Fibroblast of skin of scalp (primary cell): ENCODE measurements at regions not wholly inside any gene's neighbourhood (a gene's known extent, or its start where the extent isn't known, plus 50 kb on each side); places are given as distances from the start of the nearest gene placed in this dataset.
A peak's percentile ranks its signal among the peaks of the same experiment; 100 is the strongest.
"Not testable (repeated sequence)": the region's sequence is repeated elsewhere in the genome, so short reads cannot be mapped to it uniquely, and the experiment has no call there.

ENCODE experiments used
- DNase-seq: peaks from one replicate; pipeline ENCODE4 v3.0.0-alpha.2; 2013

DNA sequence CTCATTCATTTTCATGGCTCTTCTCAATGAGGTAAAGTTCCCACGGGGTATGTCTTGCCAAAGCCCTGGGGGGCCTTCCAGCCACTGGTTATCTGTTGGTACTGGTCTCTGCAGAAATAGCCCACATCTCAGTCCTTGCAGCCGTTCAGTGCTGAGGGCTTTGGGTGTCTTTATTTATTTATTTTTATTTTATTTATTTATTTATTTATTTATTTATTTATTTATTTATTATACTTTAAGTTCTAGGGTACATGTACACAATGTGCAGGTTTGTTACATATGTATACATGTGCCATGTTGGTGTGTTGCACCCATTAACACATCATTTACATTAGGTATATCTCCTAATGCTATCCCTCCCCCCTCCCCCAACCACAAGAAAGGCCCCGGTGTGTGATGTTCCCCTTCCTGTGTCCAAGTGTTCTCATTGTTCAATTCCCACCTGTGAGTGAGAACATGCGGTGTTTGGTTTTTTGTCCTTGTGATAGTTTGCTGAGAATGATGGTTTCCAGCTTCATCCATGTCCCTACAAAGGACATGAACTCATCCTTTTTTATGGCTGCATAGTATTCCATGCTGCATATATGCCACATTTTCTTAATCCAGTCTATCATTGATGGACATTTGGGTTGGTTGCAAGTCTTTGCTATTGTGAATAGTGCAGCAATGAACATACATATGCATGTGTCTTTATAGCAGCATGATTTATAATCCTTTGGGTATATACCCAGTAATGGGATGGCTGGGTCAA lies 308.1 kb upstream of the B3GAT1 start:
- DNase-seq, result not testable (repeated sequence)

DNA sequence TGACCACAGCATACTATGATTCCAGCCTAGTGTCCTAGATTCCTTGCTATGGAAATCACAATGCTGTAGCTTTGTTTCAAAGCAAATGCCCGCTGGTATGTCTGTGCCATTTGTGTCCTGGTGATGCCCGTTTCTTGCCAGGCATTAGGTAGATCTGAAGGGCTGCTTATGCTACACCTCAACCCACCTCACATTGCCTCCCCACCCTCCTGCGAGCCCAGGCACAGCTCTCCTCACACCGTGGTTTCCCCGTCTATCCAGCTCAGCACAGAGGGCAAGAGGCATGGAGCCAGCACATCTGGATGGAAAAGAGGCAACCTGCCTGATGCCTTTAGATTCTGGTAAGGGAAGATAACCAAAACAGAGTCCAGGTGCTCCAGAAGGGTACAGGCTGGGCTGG lies 307.4 kb upstream of the B3GAT1 start:
- no peak for DNase-seq

DNA sequence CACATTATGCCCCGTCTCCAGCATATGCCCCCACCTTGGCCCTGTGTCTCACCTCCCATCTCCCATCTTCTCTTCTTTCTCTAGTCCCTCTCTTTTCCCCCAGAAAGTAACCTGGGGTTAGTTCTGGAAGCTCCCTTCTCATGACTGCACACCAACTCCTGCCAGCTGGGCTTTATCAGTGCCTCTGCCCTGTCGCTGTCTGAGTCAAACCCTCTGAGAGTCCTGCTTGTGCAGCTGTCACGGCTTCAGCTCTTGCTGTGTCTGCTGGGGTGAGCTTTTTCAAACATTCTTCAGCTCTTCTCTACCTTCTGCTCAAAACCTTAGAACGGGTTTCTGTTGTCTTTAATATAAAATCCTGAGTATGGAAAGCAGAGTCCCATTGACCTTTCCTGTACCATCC lies 304.5 kb upstream of the B3GAT1 start:
- DNase-seq, result no peak

DNA sequence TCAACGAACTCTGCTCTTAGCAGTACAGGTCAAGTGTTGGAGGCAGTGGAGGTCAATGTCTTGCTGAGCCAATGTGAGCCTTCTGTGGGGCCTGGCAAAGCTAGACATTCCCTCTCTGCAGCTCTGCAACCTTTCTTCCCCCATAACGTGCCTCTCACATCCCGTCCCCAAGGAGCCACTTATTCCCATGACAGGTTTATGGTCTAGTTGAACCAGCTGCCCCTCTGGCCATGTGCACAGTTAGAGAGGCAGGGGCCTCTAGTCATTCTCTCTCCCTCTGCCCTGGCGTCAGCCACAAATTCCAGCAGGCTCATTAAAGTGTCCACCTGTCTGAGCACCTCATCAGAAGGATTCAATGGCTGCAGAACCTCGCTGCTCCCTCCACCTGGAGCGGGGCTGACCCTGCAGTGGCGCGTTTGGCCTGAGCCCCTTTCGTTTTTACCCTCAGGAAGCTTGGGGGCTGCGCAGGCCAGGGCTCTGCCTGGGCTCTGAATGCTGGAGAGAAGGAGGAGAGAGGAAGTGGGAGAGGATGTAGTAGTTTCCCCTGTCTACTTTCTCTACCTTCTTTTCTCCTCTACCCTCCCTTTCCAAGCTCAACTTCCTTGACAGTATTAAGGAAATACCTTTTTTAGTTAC lies 302.1 kb upstream of the B3GAT1 start:
- no peak for DNase-seq

DNA sequence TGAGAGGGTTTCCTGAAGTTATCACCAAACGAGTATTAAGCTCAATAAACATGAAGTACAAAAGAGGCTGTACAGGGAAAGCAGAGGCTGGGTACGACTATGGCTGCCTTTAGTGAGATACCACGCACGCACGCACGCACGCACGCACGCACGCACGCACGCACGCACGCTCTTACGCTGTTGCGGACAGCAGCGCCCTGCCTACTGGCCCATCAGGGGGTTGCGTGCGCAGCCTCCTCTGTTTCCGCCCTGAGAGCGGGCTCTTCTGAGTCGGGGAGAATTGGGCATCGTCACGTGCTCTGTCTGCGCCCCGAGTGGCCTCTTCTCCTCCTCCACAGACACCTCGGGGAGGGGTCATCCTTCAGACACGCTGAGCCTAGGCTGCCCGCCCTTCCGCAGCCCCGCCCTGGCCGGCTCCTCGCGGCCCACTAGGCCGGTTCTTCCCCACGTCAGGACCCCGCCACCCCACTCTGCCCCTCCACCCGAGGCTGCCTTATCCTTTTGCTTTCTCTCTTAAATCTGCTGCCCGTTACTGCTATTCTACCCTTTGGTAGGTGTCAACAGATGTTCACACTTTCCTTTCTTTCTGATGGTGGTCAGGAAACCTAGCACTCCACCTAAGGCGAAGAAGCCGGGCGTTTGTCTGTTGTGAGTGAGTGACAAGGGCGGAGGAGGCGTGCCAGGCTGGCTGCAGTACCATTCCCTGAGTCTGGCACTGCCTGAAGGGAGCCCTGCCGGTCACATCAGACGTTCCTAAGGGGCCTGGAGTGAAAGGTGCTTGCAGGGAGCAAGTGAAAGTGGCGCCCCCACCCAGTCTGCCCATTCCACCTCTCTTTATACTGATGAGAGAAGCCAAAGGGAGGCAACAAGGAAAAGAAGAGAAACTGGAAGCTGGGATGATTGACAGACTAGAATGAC lies 300.4 kb upstream of the B3GAT1 start:
- DNase-seq, result no peak

DNA sequence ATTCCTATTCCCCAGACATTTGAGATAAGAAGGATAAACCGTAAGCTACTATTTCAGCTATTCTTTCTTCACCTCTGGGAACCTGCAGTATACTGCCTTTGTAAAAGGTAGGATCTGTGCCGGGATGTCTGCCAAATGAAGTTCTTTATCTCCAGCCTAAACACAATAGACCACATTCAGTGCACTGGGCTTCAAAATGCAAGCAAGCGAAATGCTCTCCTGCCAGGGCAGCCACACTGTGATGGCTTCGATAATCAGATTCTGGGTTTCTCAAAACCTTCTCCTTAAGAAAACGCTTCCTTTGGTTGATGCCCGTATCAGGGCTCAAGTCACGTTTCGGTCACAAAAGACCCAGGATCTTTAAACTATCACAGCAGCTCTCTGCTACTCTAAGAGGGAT lies 299.5 kb upstream of the B3GAT1 start:
- DNase-seq, result no peak

DNA sequence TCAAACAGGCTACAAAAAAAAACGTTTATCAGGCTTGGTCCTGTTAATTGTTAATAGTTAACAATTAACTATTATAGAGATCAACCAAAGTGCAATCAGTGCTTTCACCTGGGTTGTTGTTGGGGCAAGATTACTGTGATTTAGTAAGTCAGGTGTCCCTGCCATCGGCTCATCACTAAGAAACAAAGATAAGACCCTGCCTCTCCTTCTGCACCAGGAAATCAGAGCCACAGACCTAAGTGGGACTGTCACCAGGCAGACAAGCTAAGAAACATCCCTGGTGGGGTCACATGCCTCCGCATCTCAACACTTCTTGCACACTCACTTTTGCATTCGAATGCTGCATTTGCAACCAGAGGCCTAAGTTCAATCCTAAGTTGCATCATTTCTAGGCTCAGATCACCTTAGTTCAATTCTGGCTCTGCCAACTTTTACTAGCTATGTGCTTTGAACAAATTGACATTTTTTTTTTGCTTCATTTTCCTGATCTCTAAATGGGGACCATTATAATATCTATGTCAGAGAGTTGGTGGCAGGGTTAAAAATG lies 298.9 kb upstream of the B3GAT1 start:
- no peak for DNase-seq

DNA sequence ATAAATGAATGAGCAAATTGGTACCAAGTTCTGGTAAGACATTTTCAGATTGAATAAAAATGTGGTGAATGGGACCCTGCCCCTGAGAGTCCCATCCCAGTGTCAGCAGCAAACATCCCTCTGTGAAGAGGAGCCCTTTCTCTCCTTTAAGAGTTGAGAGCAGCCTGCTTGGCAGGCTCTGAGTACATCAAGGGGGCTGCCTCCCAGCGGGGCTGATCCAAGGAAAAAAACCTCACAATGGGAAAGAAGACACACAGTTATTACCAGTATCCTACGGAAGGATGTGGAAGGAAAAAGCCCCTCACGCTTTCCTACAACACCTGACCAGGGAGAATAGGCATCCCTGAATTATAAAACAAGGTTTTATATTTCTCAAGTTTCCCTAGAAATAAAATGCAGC lies 293.8 kb upstream of the B3GAT1 start:
- DNase-seq, result no peak

DNA sequence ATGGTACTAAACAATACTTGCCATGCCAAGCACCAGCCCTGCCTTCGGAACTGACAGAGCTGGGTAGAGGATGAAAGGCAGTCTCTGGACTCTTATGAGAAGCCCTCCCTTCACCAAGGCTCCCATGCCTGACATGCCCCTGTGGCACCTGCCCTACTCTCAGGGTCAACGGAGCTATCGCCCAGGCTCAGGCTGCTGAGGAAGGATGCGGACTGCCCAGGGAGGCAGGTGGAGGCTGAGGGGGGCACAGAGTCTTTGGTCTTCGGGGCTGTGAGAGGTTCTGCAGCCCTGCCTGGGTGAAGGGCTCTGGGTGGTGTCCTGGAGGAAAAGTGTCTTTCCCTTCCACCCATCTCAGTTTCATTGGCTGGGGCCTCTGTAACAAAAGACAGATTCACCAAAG lies 290.8 kb upstream of the B3GAT1 start:
- DNase-seq, result no peak

DNA sequence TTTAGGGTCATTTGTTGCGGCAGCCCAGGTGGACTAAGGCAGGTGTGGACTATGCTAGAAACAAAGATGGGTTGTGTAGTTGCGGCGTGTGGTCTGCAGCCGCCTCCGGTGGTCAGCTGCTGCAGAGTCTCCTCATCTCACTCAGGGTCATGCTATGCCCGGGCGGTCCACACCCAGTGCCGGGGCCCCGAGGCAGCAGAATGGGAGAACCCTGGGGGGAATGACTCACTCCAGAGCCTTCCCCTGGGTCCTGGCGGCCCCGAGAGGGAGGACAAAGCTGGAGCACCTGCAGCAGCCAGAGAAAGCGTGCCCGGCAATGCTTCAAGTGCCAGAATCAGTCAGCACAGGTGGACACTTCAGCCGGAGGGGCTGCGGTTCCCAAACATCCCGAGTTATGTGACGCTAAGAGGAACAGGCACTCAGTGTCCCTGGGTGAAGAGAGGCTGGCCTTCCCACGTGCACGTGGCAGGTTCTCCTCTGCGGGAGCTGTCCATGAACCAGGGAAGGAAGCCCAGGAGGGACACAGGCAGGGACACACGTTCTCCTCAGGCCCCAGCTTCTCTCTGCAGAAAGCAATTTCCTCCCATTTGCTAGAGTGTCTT lies 289.6 kb upstream of the B3GAT1 start:
- DNase-seq, result no peak

DNA sequence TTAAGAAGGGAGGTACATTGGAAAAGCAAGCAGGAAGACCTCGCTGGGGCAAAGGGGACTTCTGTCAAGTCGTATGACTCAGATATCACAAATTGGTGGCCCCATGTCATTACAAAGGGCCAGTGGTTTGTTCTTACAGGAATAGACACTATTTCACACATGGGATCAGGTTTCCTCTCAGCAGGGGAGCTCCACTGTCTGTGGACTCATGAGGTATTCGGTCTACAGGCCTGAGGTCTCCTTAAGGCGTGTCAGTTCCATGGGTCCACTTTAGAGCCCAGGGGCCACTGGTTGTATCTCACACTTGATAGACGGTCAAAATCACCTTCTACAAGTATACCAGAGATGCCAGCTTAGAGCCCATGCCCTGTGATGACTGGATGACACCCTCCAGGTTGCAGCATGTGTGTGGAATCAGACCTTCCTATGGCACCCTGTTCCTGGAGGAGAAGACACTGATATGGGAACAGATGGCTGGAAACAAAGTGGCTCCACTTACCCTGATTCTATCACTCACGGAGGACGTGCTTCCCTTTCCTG lies 288.1 kb upstream of the B3GAT1 start:
- DNase-seq, result no peak

DNA sequence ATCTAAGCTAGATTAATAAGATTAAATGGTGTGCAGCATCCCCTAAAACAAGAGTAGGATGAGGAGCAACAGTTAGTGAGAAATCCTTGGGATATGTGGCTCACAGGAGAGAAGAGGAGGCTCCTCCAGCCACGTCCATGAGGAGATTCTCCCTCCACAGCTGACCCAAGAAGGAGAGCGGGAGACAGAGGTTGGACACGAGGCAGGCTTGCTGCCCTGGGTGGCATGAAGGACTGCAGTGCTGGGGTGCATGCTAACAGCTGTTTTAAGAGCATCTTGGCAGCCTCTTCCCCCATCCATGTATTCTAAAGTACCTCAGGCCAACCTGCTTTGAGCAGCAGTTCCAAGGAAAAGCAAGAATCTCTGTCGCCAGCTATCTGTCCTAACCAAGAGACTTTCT lies 284.4 kb upstream of the B3GAT1 start:
- DNase-seq, result no peak

DNA sequence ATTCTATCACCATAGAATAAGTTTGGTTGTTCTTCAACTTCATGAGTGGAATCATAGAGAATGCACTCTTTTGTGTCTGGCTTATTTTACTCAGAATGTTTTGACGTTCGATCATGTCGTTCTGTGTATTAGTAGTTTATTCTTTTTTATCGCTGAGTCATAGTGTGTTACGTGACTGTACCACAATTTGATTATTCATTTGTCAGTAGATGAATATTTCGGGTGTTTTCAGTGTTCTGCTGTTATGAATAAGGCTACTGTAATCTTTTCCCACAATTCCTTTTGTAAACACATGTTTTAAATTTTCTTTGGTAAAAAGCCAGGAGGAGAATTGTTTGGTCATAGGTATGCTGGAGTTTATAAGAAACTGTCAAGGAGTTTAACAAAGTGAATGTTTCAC lies 279.9 kb upstream of the B3GAT1 start:
- DNase-seq, result peak; percentile 42

DNA sequence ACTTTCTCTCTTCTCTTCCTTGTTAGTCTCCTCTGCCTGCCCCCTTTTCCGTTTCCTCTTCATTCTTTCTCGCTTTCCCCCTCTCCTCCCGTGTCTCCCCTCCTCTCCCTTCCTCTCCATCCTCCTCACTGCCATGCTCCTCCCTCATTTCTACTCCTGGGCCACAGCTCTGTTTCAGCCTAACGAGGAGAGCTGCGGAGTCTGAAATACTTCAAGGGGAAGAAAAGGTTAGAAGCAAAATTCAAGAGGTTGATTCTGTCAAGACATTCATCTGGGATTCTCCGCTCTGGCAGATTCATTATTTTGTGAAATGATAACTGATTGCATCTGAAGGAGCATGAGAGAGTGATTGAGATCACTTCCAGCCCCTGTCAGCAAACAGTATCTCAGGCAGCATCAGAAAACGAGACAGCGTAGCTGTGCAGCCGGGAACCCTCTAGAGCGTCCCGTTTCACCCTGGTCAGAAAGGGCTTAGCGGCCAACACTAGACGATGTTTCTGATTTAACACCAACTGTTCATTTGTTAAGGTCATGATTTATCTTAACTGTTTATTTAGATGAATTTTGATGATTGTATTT lies 279.3 kb upstream of the B3GAT1 start:
- no peak for DNase-seq

DNA sequence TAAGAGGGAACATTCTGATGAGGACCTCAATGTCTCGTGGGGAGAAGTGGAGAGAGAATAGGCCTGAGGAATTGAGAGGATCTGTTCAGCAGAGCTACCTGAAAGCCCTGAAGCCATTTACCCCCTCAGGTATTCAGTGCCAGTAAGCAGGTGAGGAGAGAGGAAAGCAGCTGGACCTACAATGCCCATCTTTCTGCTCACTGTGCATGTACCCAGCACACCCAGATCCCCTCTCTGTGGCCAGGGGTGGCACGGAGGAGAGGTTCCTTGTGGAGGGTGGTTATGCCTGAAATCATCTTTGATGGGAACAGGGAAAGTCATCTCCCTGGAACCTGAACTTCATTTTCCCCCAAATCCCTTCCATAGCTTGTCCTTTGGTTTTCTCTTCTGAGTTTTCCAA lies 277.8 kb upstream of the B3GAT1 start:
- DNase-seq, result no peak

DNA sequence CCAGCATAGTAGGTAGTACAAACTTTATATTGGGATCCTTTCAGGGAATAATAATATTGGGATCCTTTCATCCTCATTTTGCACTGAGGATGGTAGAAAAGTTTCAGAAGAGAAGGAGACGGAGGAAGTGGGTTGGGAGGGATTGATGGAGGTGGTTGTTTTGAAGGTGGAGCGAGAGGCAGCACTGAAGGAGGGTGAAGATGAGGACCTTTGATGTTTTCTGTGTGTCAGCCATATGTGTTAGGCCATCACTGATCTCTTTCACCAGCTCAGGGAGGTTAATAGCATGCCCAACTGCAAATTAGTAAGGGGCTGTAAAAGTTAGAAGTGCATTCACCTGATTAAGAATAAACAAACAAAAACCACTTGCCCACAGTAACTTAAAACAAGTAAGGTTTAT lies 275.5 kb upstream of the B3GAT1 start:
- no peak for DNase-seq

DNA sequence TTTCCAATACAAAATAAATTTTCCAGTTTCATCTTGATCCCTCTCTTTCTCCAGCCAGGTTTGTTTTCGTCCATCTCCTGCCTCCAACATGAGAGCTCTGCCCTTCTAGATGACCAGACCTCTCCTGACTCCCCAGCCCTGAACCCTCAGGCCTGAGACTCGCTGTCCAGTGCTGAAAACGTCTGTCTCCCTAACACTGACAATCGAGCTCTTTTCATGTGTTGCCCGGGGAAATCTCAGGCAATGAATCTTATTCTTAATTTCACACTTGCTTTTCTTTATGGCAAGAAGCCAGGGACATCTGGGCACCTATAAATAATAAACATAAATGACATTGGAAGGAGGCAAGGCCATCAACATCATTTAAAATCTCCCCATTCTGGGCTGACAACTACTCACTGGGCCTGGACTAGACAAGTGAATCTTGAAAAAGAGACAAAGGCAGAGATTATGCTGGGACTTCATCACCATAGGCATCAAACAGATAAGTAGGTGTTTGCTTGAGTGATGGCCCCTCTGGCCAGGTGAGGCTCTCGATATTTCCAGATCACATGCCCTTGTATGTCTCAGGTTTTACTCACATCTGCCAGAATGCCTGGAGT lies 274.5 kb upstream of the B3GAT1 start:
- no peak for DNase-seq

DNA sequence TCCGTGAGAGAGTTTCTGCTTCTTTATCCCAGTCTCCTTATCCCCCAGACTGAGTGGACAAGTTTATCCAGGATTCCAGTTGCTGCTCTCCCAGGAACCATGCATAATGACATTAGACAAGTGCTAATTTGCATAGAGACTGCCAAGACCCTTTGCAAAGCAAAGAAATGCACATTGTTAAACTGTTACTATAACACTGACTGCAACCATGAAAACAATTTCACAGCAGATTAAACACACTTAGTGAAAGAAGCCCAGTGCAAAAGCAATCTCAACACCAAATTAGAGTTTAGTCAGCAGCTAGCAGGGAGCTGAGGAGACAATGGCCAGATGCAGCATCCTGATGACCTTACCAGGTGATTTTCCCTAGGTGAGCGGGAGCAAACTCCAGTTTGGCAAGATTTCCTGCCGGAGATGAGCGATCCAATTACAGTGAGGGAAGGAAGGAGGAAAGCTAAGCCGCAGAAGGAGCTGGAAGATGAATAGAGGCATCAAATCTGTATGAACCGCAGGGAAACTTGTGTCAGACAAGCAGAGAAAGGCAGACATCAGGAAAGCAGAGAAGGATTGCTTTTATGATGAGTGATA lies 273.8 kb upstream of the B3GAT1 start:
- DNase-seq, result no peak

DNA sequence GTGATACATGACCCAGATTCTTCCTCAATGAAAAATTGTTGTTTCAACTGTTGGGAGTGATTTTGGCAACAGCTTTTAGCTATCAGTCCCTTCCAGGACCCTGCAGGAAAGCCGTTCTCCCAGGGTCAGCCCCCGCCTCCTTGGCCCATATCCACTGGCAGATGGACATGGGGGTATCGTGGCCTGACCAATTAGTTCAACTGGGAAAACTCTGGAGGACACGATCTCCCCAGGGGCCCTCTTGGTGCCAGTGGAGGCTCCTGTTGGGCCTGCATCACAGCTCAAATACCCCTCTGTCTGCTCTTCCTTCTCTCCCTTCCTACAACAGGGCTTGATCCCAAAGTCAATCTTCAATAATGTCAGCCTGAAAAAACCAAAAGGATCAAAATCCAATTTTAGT lies 272.5 kb upstream of the B3GAT1 start:
- DNase-seq, result no peak

DNA sequence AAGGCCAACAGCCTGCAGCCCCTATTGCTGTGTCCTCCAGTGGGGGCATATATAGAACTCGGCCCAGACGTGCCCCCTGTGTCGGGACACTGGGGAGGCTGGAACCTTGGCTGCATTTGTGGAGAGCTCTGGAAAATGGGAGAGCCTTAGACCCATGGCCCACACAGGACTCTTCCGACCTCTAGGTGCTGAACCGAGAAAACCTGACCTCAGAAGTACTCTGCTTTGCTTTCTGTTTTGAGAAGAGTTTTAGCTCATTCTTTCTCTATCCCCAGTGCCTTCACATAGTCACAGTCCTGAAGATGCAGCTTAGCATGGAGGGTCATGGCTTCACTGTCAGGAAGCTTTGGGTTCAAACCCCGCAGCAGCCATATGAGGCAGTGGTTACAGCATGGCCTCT lies 271.8 kb upstream of the B3GAT1 start:
- no peak for DNase-seq

DNA sequence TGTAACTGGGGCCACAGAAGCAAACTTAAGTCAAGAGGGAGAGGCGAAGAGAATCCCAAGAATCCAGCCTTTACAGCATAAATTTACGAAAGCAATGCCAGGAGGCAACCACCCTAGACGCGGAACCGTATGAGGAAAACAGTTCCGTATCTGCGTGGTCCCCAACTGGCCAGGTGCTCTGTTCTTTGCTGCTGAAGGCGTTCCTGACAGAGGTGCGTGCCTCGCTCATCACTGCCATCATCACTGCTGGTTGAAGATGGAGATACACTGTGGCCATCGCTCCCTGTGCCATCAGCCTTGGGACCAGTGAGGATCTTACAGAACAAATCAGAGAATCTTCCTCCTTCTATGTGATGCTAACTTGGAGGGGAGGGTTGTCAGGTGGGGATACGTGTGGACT lies 270.5 kb upstream of the B3GAT1 start:
- DNase-seq, result no peak
